T-helper 2 cell treated with Interferon-gamma antibody and Interleukin-4, amounts not matched to agents 5 μg/mL and 100 μg/mL, for 36 hours (primary cell): ENCODE measurements at regions not wholly inside any gene's neighbourhood (a gene's known extent, or its start where the extent isn't known, plus 50 kb on each side); places are given as distances from the start of the nearest gene placed in this dataset.
"Not testable (repeated sequence)": the region's sequence is repeated elsewhere in the genome, so short reads cannot be mapped to it uniquely, and the experiment has no call there.

ENCODE experiments used
- DNase-seq: peaks from one replicate; pipeline ENCODE4 v3.0.0; 2021; ENCODE audit warnings: low spot score
- H3K27ac Mint-ChIP-seq: one replicate; pipeline ENCODE4 v1.8.0; 2021; ENCODE audit warnings: mild to moderate bottlenecking, mixed read lengths
- H3K27me3 Mint-ChIP-seq: one replicate; pipeline ENCODE4 v1.8.0; 2021; ENCODE audit warnings: low read depth, mixed read lengths
- H3K36me3 Mint-ChIP-seq: one replicate; pipeline ENCODE4 v1.8.0; 2021; ENCODE audit warnings: low read depth, mixed read lengths
- H3K4me1 Mint-ChIP-seq: one replicate; pipeline ENCODE4 v1.8.0; 2021; ENCODE audit warnings: low read depth, mixed read lengths
- H3K4me3 Mint-ChIP-seq: one replicate; pipeline ENCODE4 v1.8.0; 2022; ENCODE audit warnings: mild to moderate bottlenecking, moderate library complexity, mixed read lengths
- H3K9me3 Mint-ChIP-seq: one replicate; pipeline ENCODE4 v1.8.0; 2021; ENCODE audit warnings: mixed read lengths

GRCh38 chr2:87404411-87405255, 343.3 kb upstream of the PLGLB2 start:
- H3K36me3 Mint-ChIP-seq, H3K4me1 Mint-ChIP-seq, H3K27ac Mint-ChIP-seq, H3K9me3 Mint-ChIP-seq, H3K4me3 Mint-ChIP-seq, H3K27me3 Mint-ChIP-seq, DNase-seq: not testable (repeated sequence)

DNA sequence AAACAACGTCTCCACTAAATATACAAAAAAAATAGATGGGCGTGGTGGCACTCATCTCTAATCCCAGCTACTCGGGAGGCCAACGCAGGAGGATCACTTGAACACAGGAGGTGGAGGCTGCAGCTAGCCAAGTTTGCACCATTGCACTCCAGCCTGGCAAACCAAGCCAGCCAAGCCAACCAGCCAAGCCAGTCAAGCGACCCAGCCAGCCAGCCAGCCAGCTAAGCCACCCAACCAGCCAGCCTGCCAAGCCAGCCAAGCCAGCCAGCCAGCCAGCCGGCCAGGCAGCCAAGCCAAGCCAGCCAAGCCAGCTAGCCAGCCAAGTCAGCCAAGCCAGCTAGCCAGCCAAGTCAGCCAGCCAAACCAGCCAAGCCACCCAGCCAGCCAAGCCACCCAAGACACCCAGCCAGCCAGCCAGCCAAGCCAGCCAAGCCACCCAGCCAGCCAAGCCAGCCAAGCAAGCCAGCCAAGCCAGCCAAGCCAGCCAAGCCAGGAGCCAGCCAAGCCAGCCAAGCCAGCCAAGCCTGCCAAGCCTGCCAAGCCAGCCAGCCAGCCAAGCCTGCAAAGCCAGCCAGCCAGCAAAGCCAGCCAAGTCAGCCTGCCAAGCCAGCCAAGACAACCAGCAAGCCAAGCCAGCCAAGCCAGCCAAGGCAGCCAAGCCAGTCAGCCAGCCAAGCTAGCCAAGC, 342.2 kb upstream of the PLGLB2 start:
- H3K27me3 Mint-ChIP-seq, H3K4me3 Mint-ChIP-seq, DNase-seq, H3K36me3 Mint-ChIP-seq, H3K27ac Mint-ChIP-seq, H3K4me1 Mint-ChIP-seq, H3K9me3 Mint-ChIP-seq: not testable (repeated sequence)

GRCh38 chr2:87406406-87407175, 341.3 kb upstream of the PLGLB2 start:
- not testable (repeated sequence) for H3K27ac Mint-ChIP-seq, H3K4me1 Mint-ChIP-seq, DNase-seq, H3K9me3 Mint-ChIP-seq, H3K27me3 Mint-ChIP-seq, H3K4me3 Mint-ChIP-seq, H3K36me3 Mint-ChIP-seq

DNA sequence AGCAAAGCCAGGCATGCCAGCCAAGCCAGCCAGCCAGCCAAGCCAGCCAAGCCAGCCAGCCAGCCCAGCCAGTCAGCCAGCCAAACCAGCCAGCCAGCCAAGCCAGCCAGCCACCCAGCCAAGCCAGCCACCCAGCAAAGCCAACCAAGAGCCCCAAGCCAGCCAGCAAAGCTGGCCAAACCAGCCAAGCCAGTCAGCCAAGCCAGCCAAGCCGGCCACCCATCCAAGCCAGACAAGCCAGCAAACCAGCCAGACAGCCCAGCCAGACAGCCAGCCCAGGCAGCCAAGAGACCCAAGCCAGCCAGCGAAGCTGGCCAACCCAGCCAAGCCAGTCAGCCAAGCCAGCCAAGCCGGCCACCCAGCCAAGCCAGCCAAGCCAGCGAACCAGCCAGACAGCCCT, 338.3 kb upstream of the PLGLB2 start:
- not testable (repeated sequence) for H3K4me3 Mint-ChIP-seq

GRCh38 chr2:87410371-87410770, 337.5 kb upstream of the PLGLB2 start:
- not testable (repeated sequence) for DNase-seq, H3K27me3 Mint-ChIP-seq, H3K36me3 Mint-ChIP-seq, H3K27ac Mint-ChIP-seq, H3K4me1 Mint-ChIP-seq, H3K9me3 Mint-ChIP-seq, H3K4me3 Mint-ChIP-seq

More for the DNA sequence above, 338.3 kb upstream of the PLGLB2 start:
- H3K27ac Mint-ChIP-seq, H3K27me3 Mint-ChIP-seq, H3K36me3 Mint-ChIP-seq, DNase-seq, H3K9me3 Mint-ChIP-seq, H3K4me1 Mint-ChIP-seq: not testable (repeated sequence)

DNA sequence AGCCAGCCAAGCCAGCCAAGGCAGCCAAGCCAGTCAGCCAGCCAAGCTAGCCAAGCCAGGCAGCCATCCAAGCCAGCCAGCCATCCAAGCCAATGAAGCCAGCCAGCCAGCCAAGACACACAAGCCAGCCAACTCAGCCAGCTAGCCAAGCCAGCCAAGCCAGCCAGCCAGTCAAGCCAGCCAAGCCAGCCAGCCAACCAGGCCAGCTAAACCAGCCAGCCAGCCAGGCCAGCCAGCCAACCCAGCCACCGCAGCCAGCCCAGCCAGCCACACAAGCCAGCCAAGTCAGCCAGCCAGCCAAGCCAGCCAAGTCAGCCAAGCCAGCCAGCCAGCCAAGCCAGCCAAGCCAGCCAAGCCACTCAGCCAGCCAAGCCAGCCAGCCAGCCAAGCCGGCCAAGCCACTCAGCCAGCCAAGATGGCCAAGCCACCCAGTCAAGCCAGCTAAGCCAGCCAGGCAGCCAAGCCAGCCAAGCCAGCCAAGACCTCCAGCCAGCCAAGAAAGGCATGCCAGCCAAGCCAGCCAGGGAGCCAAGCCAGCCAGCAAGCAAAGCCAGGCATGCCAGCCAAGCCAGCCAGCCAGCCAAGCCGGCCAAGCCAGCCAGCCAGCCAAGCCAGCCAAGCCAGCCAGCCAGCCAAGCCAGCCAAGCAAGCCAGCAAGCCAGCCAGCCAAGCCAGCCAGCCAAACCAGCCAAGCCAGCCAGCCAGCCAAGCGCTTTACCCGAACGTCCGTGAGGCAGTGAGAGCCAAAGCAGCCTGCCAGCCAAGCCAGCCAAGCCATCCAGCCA, 335.7 kb upstream of the PLGLB2 start:
- not testable (repeated sequence) for H3K36me3 Mint-ChIP-seq, H3K4me3 Mint-ChIP-seq, H3K27me3 Mint-ChIP-seq, DNase-seq, H3K4me1 Mint-ChIP-seq, H3K9me3 Mint-ChIP-seq, H3K27ac Mint-ChIP-seq

DNA sequence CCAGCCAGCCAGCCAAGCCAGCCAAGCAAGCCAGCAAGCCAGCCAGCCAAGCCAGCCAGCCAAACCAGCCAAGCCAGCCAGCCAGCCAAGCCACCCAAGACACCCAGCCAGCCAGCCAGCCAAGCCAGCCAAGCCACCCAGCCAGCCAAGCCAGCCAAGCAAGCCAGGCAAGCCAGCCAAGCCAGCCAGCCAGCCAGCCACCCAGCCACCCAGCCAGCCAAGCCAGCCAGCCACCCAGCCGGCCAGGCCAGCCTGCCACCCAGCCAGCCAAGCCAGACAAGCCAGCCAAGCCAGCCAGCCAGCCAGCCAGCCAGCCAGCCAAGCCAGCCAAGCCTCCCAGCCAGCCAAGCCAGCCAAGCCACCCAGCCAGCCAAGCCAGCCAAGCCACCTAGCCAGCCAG, 333.6 kb upstream of the PLGLB2 start:
- H3K27ac Mint-ChIP-seq, DNase-seq, H3K27me3 Mint-ChIP-seq, H3K9me3 Mint-ChIP-seq, H3K4me1 Mint-ChIP-seq, H3K4me3 Mint-ChIP-seq, H3K36me3 Mint-ChIP-seq: not testable (repeated sequence)

- not testable (repeated sequence) for H3K4me1 Mint-ChIP-seq, H3K4me3 Mint-ChIP-seq, DNase-seq, H3K27ac Mint-ChIP-seq, H3K27me3 Mint-ChIP-seq, H3K36me3 Mint-ChIP-seq, H3K9me3 Mint-ChIP-seq
These were observed 332.9 kb upstream of the PLGLB2 start for GRCh38 chr2:87414795-87415570.

- H3K36me3 Mint-ChIP-seq, H3K4me3 Mint-ChIP-seq, DNase-seq, H3K27ac Mint-ChIP-seq, H3K9me3 Mint-ChIP-seq, H3K27me3 Mint-ChIP-seq, H3K4me1 Mint-ChIP-seq: not testable (repeated sequence)
These were observed 332.2 kb upstream of the PLGLB2 start for GRCh38 chr2:87415586-87416265.

DNA sequence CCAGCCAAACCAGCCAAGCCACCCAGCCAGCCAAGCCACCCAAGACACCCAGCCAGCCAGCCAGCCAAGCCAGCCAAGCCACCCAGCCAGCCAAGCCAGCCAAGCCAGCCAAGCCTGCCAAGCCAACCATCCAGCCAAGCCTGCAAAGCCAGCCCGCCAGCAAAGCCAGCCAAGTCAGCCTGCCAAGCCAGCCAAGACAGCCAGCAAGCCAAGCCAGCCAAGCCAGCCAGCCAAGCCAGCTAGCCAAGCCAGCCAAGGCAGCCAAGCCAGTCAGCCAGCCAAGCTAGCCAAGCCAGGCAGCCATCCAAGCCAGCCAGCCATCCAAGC, 331.7 kb upstream of the PLGLB2 start:
- H3K4me3 Mint-ChIP-seq, H3K4me1 Mint-ChIP-seq, H3K36me3 Mint-ChIP-seq, H3K9me3 Mint-ChIP-seq, DNase-seq, H3K27ac Mint-ChIP-seq, H3K27me3 Mint-ChIP-seq: not testable (repeated sequence)

DNA sequence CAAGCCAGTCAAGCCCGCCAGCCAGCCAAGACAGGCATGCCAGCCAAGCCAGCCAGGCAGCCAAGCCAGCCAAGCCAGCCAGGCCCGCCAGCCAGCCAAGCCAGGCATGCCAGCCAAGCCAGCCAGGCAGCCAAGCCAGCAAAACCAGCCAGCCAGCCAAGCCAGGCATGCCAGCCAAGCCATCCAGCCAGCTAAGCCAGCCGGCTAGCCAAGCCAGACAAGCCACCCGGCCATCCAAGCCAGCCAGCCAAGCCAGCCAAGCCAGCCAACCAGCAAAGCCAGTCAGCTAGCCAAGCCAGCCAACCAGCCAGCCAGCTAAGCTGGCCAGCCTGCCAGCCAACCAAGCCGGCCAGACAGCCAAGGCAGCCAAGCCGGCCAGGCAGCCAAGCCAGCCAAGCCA, 330.7 kb upstream of the PLGLB2 start:
- not testable (repeated sequence) for H3K36me3 Mint-ChIP-seq, H3K27ac Mint-ChIP-seq, H3K27me3 Mint-ChIP-seq, DNase-seq, H3K9me3 Mint-ChIP-seq, H3K4me3 Mint-ChIP-seq, H3K4me1 Mint-ChIP-seq

DNA sequence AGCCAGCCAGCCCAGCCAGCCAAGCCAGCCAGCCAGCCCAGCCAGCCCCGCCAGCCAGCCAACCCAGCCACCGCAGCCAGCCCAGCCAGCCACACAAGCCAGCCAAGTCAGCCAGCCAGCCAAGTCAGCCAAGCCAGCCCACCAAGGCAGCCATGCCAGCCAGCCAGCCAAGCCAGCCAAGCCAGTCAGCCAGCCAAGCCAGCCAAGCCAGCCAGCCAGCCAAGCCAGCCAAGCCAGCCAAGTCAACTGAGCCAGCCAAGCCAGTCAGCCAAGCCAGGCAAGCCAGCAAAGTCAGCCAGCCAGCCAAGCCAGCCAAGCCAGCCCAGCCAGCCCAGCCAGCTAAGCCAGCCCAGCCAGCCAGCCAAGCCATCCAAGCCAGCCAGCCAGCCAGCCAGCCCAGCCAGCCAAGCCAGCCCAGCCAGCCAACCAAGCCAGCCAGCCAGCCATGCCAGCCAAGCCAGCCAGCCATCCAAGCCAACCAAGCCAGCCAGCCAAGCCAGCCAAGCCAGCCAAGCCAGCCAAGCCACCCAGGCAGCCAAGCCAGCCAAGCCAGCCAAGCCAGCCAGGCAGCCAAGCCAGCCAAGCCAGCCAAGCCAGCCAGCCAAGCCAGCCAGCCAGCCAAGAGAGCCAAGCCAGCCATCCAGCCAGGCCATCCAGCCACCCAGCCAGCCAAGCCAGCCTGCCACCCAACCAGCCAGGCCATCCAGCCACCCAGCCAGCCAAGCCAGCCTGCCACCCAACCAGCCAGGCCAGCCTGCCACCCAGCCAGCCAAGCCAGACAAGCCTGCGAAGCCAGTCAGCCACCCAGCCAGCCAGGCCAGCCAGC, 329.9 kb upstream of the PLGLB2 start:
- not testable (repeated sequence) for H3K36me3 Mint-ChIP-seq, DNase-seq, H3K27me3 Mint-ChIP-seq, H3K27ac Mint-ChIP-seq, H3K4me1 Mint-ChIP-seq, H3K4me3 Mint-ChIP-seq, H3K9me3 Mint-ChIP-seq
